ENCODE measurements at regions not wholly inside any gene's neighbourhood (a gene's known extent, or its start where the extent isn't known, plus 50 kb on each side); places are given as distances from the start of the nearest gene placed in this dataset.

- no peak for DNase-seq
Measured at GRCh38 chr10:78964952-78965633, 103.7 kb upstream of the ZMIZ1 start.

- DNase-seq: no peak
Measured at GRCh38 chr10:78966182-78966787, 102.5 kb upstream of the ZMIZ1 start.

GRCh38 chr10:78966844-78967488, 101.8 kb upstream of the ZMIZ1 start:
- DNase-seq: no peak

- DNase-seq: no peak
Measured at GRCh38 chr10:78968300-78968942, 100.3 kb upstream of the ZMIZ1 start.

- DNase-seq: no peak
Measured at GRCh38 chr10:78968943-78969342, 99.8 kb upstream of the ZMIZ1 start.

GRCh38 chr10:78969719-78970118, 99.0 kb upstream of the ZMIZ1 start:
- no peak for DNase-seq

GRCh38 chr10:78970261-78970660, 98.5 kb upstream of the ZMIZ1 start:
- no peak for DNase-seq

- no peak for DNase-seq
Measured at GRCh38 chr10:78971094-78971682, 97.6 kb upstream of the ZMIZ1 start.

- DNase-seq: no peak
Measured at GRCh38 chr10:78972160-78972946, 96.4 kb upstream of the ZMIZ1 start.

GRCh38 chr10:78972947-78973900, 95.5 kb upstream of the ZMIZ1 start:
- DNase-seq: peak; percentile 83

- peak; percentile 74 for DNase-seq
Measured at GRCh38 chr10:78973901-78974616, 94.7 kb upstream of the ZMIZ1 start.

GRCh38 chr10:78974617-78975317, 94.0 kb upstream of the ZMIZ1 start:
- DNase-seq: no peak

GRCh38 chr10:78975926-78976325, 92.8 kb upstream of the ZMIZ1 start:
- DNase-seq: no peak

GRCh38 chr10:78976825-78977755, 91.7 kb upstream of the ZMIZ1 start:
- DNase-seq: no peak

GRCh38 chr10:78979938-78980337, 88.8 kb upstream of the ZMIZ1 start:
- no peak for DNase-seq

- DNase-seq: no peak
Measured at GRCh38 chr10:78980354-78980753, 88.4 kb upstream of the ZMIZ1 start.

GRCh38 chr10:78980815-78981214, 88.0 kb upstream of the ZMIZ1 start:
- no peak for DNase-seq

GRCh38 chr10:78981257-78981969, 87.4 kb upstream of the ZMIZ1 start:
- DNase-seq: no peak
